IMR-90 (cell line): ENCODE measurements at regions not wholly inside any gene's neighbourhood (a gene's known extent, or its start where the extent isn't known, plus 50 kb on each side); places are given as distances from the start of the nearest gene placed in this dataset.

Experiments used
- ATAC-seq: fragments of 200-7000 bp; cut with Tn5 transposase; 2 replicates; pipeline ENCODE4 v1.9.1; 2020; ENCODE audit warnings: low read depth, mild to moderate bottlenecking, moderate library complexity
- BruUV-seq: library from RNA; stranded (reverse); fragments of 400-500 nt; replicated peaks from 2 replicates; lab custom pipeline; 2021; lab: Mats Ljungman, UMichigan
- CTCF ChIA-PET: fragments of 300-600 bp; formaldehyde crosslinking; extraction: SDS; loops from one replicate; lab custom pipeline; 2021; ENCODE audit warnings: antibody characterized with exemption; lab: Yijun Ruan, JAX
- POLR2A ChIA-PET: fragments of 300-600 bp; sonication (Branson Sonifier 250); formaldehyde crosslinking; loops from one replicate; lab custom pipeline; 2022; ENCODE audit warnings: antibody characterized with exemption; ENCODE audit not compliant: unreplicated experiment; lab: Charles Lee
- DNase-seq: peaks from one replicate; pipeline ENCODE4 v3.0.0; 2013
- H2AFZ ChIP-seq: replicated peaks from 2 replicates; pipeline ENCODE3; 2013; ENCODE audit warnings: low read length, mild to moderate bottlenecking; ENCODE audit not compliant: poor library complexity
- H2AK5ac ChIP-seq: 2 replicates; pipeline ENCODE4 v1.6.1; 2013; ENCODE audit warnings: low read depth, low read length, inconsistent platforms
- H2AK9ac ChIP-seq: replicated peaks from 2 replicates; pipeline ENCODE3; 2013; ENCODE audit warnings: mild to moderate bottlenecking, low read depth, low read length, moderate library complexity; ENCODE audit not compliant: poor library complexity
- H2BK120ac ChIP-seq: 2 replicates; pipeline ENCODE4 v1.6.1; 2013; ENCODE audit warnings: low read depth, low read length, inconsistent platforms
- H2BK15ac ChIP-seq: 3 replicates; pipeline ENCODE4 v1.6.1; 2013; ENCODE audit warnings: low read depth, low read length, inconsistent platforms
- H2BK20ac ChIP-seq: 2 replicates; pipeline ENCODE4 v1.6.1; 2013; ENCODE audit warnings: low read depth, mild to moderate bottlenecking, inconsistent platforms, low read length, moderate library complexity
- H2BK5ac ChIP-seq: 2 replicates; pipeline ENCODE4 v1.6.1; 2013; ENCODE audit warnings: mild to moderate bottlenecking, low read depth, low read length, inconsistent platforms; ENCODE audit not compliant: poor library complexity, severe bottlenecking
- H3K14ac ChIP-seq: replicated peaks from 2 replicates; pipeline ENCODE4 v1.6.1; 2013; ENCODE audit warnings: low read depth, low read length, inconsistent platforms
- H3K18ac ChIP-seq: 2 replicates; pipeline ENCODE4 v1.6.1; 2013; ENCODE audit warnings: low read depth, low read length, control low read depth
- H3K23ac ChIP-seq: 2 replicates; pipeline ENCODE4 v1.6.1; 2013; ENCODE audit warnings: low read depth, low read length, inconsistent platforms
- H3K27ac ChIP-seq: 2 replicates; pipeline ENCODE4 v1.5.1; 2013; ENCODE audit warnings: mild to moderate bottlenecking, control low read depth, low read length; ENCODE audit not compliant: insufficient read depth
- H3K27me3 ChIP-seq: 2 replicates; pipeline ENCODE4 v1.6.1; 2013; ENCODE audit warnings: low read length; ENCODE audit not compliant: control insufficient read depth, insufficient read depth
- H3K36me3 ChIP-seq: 2 replicates; pipeline ENCODE4 v1.6.1; 2013; ENCODE audit warnings: low read length, mixed read lengths; ENCODE audit not compliant: control insufficient read depth, insufficient read depth
- H3K4ac ChIP-seq: 2 replicates; pipeline ENCODE4 v1.6.1; 2013; ENCODE audit warnings: low read depth, low read length, inconsistent platforms
- H3K4me1 ChIP-seq: 2 replicates; pipeline ENCODE4 v1.6.1; 2013; ENCODE audit warnings: low read length, mixed read lengths; ENCODE audit not compliant: control insufficient read depth, insufficient read depth
- H3K4me2 ChIP-seq: 2 replicates; pipeline ENCODE4 v1.6.1; 2013; ENCODE audit warnings: low read depth, mild to moderate bottlenecking, control low read depth, low read length, moderate library complexity
- H3K4me3 ChIP-seq: 2 replicates; pipeline ENCODE4 v1.5.1; 2013; ENCODE audit warnings: low read depth, mild to moderate bottlenecking, control low read depth, low read length, moderate library complexity; ENCODE audit not compliant: insufficient read depth
- H3K56ac ChIP-seq: 2 replicates; pipeline ENCODE4 v1.6.1; 2013; ENCODE audit warnings: low read length, inconsistent platforms; ENCODE audit not compliant: insufficient read depth; ENCODE audit errors: extremely low read depth
- H3K79me1 ChIP-seq, 2 experiments: 2 replicates each; pipeline ENCODE4 v1.6.1; 2013; ENCODE audit warnings: low read length in 2 of 2, inconsistent platforms in 1 of 2, low read depth in 1 of 2
- H3K9ac ChIP-seq: 2 replicates; pipeline ENCODE4 v1.6.1; 2013; ENCODE audit warnings: low read depth, low read length, control low read depth
- H3K9me1 ChIP-seq: 2 replicates; pipeline ENCODE4 v1.6.1; 2013; ENCODE audit warnings: low read length, inconsistent platforms; ENCODE audit not compliant: insufficient read depth
- H3K9me3 ChIP-seq: 2 replicates; pipeline ENCODE4 v1.6.1; 2013; ENCODE audit warnings: low read length; ENCODE audit not compliant: control insufficient read depth, insufficient read depth
- H4K20me1 ChIP-seq: 2 replicates; pipeline ENCODE4 v1.6.1; 2013; ENCODE audit warnings: low read length, inconsistent platforms; ENCODE audit not compliant: insufficient read depth
- H4K5ac ChIP-seq: 2 replicates; pipeline ENCODE4 v1.6.1; 2013; ENCODE audit warnings: mild to moderate bottlenecking, low read depth, low read length, control low read depth
- H4K8ac ChIP-seq, 2 experiments: 2 replicates each; pipeline ENCODE4 v1.6.1; 2013; ENCODE audit warnings: low read depth in 2 of 2, low read length in 2 of 2, control low read depth in 1 of 2, inconsistent platforms in 1 of 2
- H4K91ac ChIP-seq: 2 replicates; pipeline ENCODE4 v1.6.1; 2013; ENCODE audit warnings: low read depth, low read length, inconsistent platforms; ENCODE audit not compliant: insufficient read depth
- CTCF ChIP-seq: conservative IDR thresholded peaks from 2 replicates; pipeline ENCODE4 v1.5.1; 2012; ENCODE audit warnings: mild to moderate bottlenecking, low read depth, low read length, improper control_type of control experiment
- SMC3 ChIP-seq: fragments of 150-350 bp; IDR thresholded peaks from 2 replicates; pipeline ENCODE4 v1.6.1; 2016; ENCODE audit warnings: low read depth, mild to moderate bottlenecking, antibody characterized with exemption, low read length, moderate library complexity
- WGBS, 2 experiments: methylation state at CpG; one replicate each; pipeline versions ENCODE4 v1.1.5 to v1.1.7; 2013; ENCODE audit warnings: missing lambda C conversion rate in 2 of 2; ENCODE audit not compliant: insufficient read length in 1 of 2; ENCODE audit errors: extremely low coverage in 2 of 2; 5-methylcytosine and 5-hydroxymethylcytosine counted together
- dilution Hi-C: fragments of 300-500 bp; cut with HindIII; formaldehyde crosslinking; loops from one replicate; pipeline ENCODE4 v1.14.3; 2018; ENCODE audit warnings: low sequenced_read_pairs; ENCODE audit not compliant: unreplicated experiment
- in situ Hi-C: fragments of 300-500 bp; cut with MboI; formaldehyde crosslinking; loops from 3 replicates; pipeline ENCODE4 v1.14.3; 2019; ENCODE audit warnings: low sequenced_read_pairs, inconsistent platforms, mixed read lengths
- intact Hi-C: fragments of 100-400 bp; cut with micrococcal nuclease; formaldehyde crosslinking; loops from 2 replicates; pipeline ENCODE4 v1.10.0; 2022

GRCh38 chr5:4939042-4939781, 200.9 kb upstream of the ADAMTS16 start:
- Histone ChIP-seq H4K8ac (no peak overlapping the region), H3K4me1 (no peaks in the 10 kb centered on the region), H4K20me1 (no peaks in the 10 kb centered on the region), H3K18ac (no peak overlapping the region), H3K4ac (no peak overlapping the region), H3K4me3 (no peak overlapping the region), H4K5ac (no peak overlapping the region), H3K79me1 (no peaks in the 10 kb centered on the region), H3K36me3 (no peaks in the 10 kb centered on the region), H3K56ac (no peak overlapping the region), H3K27me3 (no peaks in the 10 kb centered on the region), H3K23ac (no peak overlapping the region), H2BK120ac (no peak overlapping the region), H3K9me1 (no peaks in the 10 kb centered on the region), H2BK20ac (no peak overlapping the region), H2AFZ (no peak overlapping the region), H3K14ac (no peak overlapping the region), H2BK5ac (no peak overlapping the region), H4K91ac (no peak overlapping the region), H2BK15ac (no peak overlapping the region), H3K27ac (no peak overlapping the region), H3K9me3 (peaks cover 22% of the 10 kb centered on the region), H2AK9ac (no peak overlapping the region), H3K9ac (no peak overlapping the region), H2AK5ac (no peak overlapping the region), H3K4me2 (no peak overlapping the region)
- no peak for DNase-seq
- ChIA-PET POLR2A (no interaction called here), CTCF (no interaction called here)
- ATAC-seq = no peak
- 50% methylated on average over 2 of the region's 15 CpGs; no CpG with 5 or more reads in 1 of the 2 experiments for WGBS, 2 experiments
- TF ChIP-seq SMC3 = no peak
- TF ChIP-seq CTCF = no peak
- intact Hi-C loops (no loop called here), dilution Hi-C loops (no loop called here), in situ Hi-C loops (no loop called here)
- no TSS peak for BruUV-seq
